ENCODE measurements at regions not wholly inside any gene's neighbourhood (a gene's known extent, or its start where the extent isn't known, plus 50 kb on each side); places are given as distances from the start of the nearest gene placed in this dataset.

DNA sequence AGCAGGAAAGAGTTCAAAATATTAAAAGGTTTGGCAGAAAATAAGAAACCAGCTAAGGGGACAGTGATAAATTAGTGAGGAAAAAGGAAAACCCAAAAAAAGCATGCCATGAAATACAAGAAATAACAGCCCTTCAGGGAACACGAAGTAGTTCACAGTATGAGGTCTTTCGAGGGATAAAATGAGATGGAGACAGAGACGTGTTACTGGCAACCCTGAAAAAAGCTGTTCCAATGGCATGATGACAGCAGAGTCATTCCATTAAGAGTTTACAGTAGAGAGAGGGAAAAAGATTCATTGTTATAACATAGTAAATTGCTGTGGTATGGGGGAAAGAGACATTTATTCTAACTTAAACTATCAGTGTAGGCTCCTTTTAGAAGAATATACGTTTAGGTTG lies 391.2 kb downstream of the ANKRD7 start:
- TF ChIP-seq, protein P1, sequence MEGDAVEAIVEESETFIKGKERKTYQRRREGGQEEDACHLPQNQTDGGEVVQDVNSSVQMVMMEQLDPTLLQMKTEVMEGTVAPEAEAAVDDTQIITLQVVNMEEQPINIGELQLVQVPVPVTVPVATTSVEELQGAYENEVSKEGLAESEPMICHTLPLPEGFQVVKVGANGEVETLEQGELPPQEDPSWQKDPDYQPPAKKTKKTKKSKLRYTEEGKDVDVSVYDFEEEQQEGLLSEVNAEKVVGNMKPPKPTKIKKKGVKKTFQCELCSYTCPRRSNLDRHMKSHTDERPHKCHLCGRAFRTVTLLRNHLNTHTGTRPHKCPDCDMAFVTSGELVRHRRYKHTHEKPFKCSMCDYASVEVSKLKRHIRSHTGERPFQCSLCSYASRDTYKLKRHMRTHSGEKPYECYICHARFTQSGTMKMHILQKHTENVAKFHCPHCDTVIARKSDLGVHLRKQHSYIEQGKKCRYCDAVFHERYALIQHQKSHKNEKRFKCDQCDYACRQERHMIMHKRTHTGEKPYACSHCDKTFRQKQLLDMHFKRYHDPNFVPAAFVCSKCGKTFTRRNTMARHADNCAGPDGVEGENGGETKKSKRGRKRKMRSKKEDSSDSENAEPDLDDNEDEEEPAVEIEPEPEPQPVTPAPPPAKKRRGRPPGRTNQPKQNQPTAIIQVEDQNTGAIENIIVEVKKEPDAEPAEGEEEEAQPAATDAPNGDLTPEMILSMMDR (IDR thresholded peaks at IDR 0.05), result no peak
- no peak for TF ChIP-seq POLR2A (IDR thresholded peaks at IDR 0.05)

Data from heart left ventricle (tissue), 13 donors.